OCI-LY3 (cell line): ENCODE measurements at regions not wholly inside any gene's neighbourhood (a gene's known extent, or its start where the extent isn't known, plus 50 kb on each side); places are given as distances from the start of the nearest gene placed in this dataset.

Experiments used
- CTCF ChIP-seq: fragments of 200-600, 300-600 bp; sonication (generic); IDR thresholded peaks from 2 replicates; pipeline ENCODE4 v1.5.1; 2014; ENCODE audit warnings: antibody characterized with exemption, low read length, low read depth
- EZH2phosphoT487 ChIP-seq: fragments of 200-600 bp; shearing (Covaris generic); IDR thresholded peaks from 2 replicates; pipeline ENCODE4 v1.6.1; 2018; ENCODE audit warnings: antibody characterized with exemption, mixed run types, low read depth

- no peak for TF ChIP-seq CTCF
- TF ChIP-seq EZH2phosphoT487, result no peak
These were observed 383.6 kb downstream of the GADD45G start for GRCh38 chr9:89988458-89988857.
